HK-2 (cell line): ENCODE measurements at regions not wholly inside any gene's neighbourhood (a gene's known extent, or its start where the extent isn't known, plus 50 kb on each side); places are given as distances from the start of the nearest gene placed in this dataset.
"Not testable (repeated sequence)": the region's sequence is repeated elsewhere in the genome, so short reads cannot be mapped to it uniquely, and the experiment has no call there.

Experiments used
- DNase-seq: peaks from one replicate; pipeline ENCODE4 v3.0.0-alpha.2; 2018; ENCODE audit not compliant: unreplicated experiment

GRCh38 chrX:5702890-5703289 is 525.8 kb downstream of the NLGN4X start:
- no peak for DNase-seq

GRCh38 chrX:5695971-5696370 is 532.7 kb downstream of the NLGN4X start:
- DNase-seq: no peak

GRCh38 chrX:5683996-5684395 is 544.7 kb downstream of the NLGN4X start:
- DNase-seq: no peak

DNA sequence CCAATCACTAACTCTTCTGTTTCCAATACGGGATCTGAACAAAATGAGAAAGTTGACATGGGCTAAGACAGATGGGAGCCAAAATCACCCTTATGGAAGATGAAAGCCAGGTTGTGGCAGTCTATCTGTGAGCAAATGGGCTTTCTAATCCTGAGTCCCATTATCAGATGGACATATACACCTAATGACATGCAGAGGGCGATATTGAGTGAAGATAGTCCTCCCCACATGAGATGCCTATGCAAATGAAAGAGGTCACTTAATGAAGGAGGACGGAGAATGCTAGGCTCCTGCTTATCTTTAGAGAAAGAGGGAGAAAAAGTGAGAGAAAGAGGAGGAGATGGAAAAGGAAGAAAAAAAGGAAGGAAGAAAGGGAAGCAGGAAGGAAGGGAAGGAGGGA is 547.5 kb downstream of the NLGN4X start:
- no peak for DNase-seq

- DNase-seq: no peak
Observed at GRCh38 chrX:5674036-5674435, 554.6 kb downstream of the NLGN4X start.

DNA sequence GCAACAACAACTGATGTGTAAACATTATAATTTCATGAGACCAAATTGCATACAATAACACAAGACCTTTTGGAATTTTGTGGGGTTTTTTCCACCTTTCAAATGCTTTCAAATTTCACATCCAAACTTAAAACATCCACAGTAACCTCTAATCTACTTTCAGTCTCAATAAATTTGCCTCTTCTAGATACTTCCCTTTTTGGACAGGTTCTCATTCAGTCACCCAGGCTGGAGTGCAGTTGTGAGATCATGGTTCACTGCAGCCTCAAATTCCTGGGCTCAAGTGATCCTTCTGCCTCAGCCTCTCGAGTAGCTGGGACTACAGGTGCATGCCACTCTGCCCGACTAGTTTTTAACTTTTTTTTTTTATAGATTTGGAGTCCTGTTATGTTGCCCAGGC is 556.6 kb downstream of the NLGN4X start:
- DNase-seq: no peak

DNA sequence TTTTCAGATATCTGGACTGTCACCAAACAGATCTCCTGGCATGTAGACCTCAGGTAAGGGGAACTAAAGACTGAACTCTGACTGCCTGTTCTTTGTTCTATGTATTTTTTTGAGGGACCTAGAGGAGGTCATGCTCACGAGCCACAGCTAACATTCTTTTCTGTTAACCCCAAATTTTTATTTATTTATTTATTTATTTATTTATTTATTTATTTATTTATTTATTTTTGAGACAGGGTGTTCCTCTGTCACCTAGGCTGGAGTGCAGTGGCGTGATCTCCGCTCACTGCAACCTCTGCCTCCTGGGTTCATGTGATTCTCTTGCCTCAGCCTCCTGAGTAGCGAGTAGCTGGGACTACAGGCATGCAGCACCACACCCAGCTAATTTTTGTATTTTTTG is 562.0 kb downstream of the NLGN4X start:
- DNase-seq: not testable (repeated sequence)

GRCh38 chrX:5656544-5656943 is 572.1 kb downstream of the NLGN4X start:
- DNase-seq: no peak

- DNase-seq: no peak
Observed at GRCh38 chrX:5650904-5651303, 577.8 kb downstream of the NLGN4X start.

DNA sequence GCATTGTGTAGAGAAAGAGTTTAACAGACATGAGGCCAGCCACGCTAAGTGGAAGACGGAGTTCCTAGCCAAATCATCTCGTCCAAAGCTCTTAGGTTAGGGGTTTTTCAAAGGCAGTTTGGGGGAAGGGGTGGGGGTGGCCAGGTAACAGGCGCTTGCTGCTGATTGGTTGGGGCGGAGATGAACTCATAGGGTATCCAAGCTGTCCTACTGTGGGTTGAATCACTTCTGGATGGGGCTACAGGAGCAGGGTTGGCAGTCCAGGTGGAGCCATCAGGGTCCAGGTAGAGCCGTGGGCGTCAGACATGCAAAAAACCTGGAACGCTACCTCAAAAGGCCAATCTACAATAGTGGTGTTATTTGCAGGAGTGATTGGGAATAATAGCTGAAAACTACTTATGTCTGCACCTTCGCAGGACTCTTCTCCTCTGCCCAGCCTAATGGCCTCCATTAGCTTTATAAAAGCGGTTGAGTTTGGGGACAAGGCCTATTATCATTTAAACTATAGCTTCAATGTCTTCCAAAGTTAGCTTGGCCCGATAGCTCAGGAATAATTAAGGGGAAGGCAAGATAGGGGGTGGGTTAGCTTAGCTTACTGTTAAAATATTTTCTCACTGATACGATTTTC is 579.6 kb downstream of the NLGN4X start:
- DNase-seq: no peak

- no peak for DNase-seq
Observed at GRCh38 chrX:5646818-5647217, 581.8 kb downstream of the NLGN4X start.

- DNase-seq: no peak
Observed at GRCh38 chrX:5644776-5645175, 583.9 kb downstream of the NLGN4X start.

DNA sequence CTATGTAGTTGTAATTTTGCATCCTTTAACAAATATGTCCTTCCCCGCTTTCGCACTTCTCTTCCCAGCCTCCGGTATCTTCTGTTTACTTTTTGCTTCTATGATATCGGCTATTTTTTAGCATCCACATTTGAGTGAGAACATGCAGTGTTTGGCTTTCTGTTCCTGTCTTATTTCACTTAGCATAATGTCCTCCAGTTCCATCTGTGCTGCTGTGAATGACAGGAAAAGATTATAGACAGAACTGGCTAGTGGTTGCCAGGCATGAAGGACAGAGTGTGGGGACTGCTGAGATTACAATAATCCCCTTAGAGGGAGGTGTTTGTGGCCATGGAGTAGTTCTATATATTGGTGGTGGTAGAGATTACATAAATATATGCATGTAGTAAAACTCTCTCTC is 588.6 kb downstream of the NLGN4X start:
- DNase-seq: no peak

- DNase-seq: no peak
Observed at GRCh38 chrX:5638572-5638971, 590.1 kb downstream of the NLGN4X start.

DNA sequence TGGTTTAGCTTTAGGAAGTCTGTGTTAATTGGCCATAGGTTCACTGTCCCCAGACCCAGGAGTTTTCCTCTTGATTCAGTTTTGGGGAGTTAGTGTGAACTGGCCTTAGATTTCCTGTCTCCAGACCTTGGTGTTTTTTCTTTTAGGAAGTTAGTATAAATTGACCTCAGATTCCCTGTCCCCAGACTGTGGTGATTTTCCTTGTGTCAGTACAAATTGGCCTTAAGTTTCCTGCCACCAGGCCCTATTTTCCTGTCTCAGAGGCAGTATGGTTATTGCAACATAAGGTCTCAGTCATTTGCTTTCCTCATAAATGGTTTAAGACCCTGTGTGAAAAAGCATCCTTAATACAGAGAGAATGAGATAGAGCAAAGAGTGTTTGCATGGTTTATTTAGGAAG is 595.8 kb downstream of the NLGN4X start:
- no peak for DNase-seq

- DNase-seq: no peak
Observed at GRCh38 chrX:5632061-5632614, 596.5 kb downstream of the NLGN4X start.

GRCh38 chrX:5617666-5618065 is 611.0 kb downstream of the NLGN4X start:
- DNase-seq: no peak

DNA sequence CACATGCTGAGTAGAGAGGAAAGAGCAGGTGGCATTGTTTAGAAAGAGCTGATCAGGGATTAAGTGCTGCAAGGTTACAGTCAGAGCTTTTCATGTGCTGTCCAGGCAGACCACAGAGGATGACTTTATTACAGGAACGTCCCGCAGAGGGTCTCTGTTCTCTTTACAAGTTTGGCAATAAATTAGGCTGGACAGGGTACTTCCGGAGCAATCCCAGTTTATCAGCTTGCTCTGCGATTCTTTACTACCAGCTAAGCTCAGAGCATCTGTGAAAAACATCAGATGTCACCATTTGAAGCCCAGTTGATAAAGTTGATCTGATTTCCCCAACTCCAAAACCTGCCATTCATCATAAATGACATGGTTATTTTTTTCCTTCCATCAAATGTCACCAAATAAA is 633.1 kb downstream of the NLGN4X start:
- no peak for DNase-seq

- DNase-seq: no peak
Observed at GRCh38 chrX:5586726-5587125, 641.9 kb downstream of the NLGN4X start.

DNA sequence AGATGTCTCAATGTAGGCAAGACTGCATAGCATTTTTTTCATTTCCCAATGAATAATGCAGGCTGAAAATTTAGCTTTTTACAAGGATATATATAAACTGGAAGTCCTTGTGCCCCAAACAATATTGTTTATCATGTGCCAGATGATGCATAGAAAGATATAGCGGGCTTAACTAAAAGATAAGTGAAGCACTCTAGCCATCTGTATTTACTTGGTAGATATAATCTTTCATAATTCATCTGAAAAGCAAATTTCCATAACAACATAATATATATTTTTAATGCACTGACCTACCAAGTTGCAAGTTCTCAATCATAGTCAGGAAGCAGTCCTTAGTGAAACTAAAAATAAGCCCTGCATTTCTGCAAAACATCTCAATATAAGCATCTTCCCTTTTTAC is 653.3 kb downstream of the NLGN4X start:
- no peak for DNase-seq

- no peak for DNase-seq
Observed at GRCh38 chrX:5568934-5569333, 659.7 kb downstream of the NLGN4X start.

DNA sequence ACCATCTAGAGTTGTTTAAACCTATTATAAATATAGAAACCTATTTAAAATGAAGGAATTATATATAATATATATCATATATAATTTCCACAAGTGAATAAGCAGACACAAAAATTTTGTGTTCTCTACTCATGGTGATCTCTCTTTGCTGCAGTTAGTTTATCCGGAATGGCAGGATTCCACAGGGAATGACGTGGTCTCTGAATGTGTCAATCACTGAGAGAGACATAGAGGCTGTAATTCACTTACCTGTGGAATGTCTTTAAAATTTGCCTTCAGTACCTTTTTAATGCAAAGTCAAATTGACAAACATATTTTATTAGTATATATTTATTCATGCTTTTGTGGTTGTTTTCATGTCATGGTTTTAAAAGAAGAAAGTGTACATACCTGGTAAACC is 669.3 kb downstream of the NLGN4X start:
- no peak for DNase-seq

GRCh38 chrX:5549512-5549911 is 679.2 kb downstream of the NLGN4X start:
- no peak for DNase-seq

DNA sequence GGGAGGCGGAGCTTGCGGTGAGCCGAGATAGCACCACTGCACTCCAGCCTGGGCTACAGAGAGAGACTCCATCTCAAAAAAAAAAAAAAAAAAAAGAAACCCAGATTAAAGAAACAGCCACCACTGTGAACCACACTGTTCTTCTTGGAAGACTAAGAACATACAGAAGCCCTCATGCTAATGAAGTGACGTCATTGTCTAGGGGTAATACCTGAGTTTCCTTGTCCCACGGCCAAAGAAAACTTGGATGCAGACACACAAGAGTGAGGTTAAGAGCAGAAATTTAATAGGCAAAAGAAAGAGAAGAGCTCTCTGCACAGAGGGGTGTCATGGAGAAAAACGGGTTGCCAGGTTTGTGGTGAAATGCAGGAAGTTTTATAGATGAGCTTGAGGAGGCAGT is 691.6 kb downstream of the NLGN4X start:
- DNase-seq: no peak
